Keratinocyte (primary cell): ENCODE measurements at regions not wholly inside any gene's neighbourhood (a gene's known extent, or its start where the extent isn't known, plus 50 kb on each side); places are given as distances from the start of the nearest gene placed in this dataset.

ENCODE experiments used
- DNase-seq: peaks from one replicate; pipeline ENCODE4 v3.0.0-alpha.2; 2011; ENCODE audit warnings: low read depth, missing footprints, low spot score
- FAIRE-seq: peaks from 2 replicates; lab custom pipeline; 2011; peaks lifted over from hg19 to GRCh38; lab: Jason Lieb, UNC
- H2AFZ ChIP-seq: 2 replicates; pipeline ENCODE4 v1.6.0; 2012; ENCODE audit warnings: low read length, control low read depth, inconsistent platforms; ENCODE audit not compliant: control insufficient read depth
- H3K27ac ChIP-seq: 2 replicates; pipeline ENCODE4 v1.5.1; 2011; ENCODE audit warnings: low read length; ENCODE audit not compliant: control insufficient read depth, insufficient read depth
- H3K27me3 ChIP-seq: 3 replicates; pipeline ENCODE4 v1.6.0; 2011; ENCODE audit warnings: low read length; ENCODE audit not compliant: control insufficient read depth, insufficient read depth; ENCODE audit errors: extremely low read depth
- H3K36me3 ChIP-seq, 2 experiments: 2 replicates in 1 of 2; 3 replicates in 1 of 2; pipeline ENCODE4 v1.5.1; 2011; ENCODE audit warnings: low read length in 2 of 2, mild to moderate bottlenecking in 1 of 2; ENCODE audit not compliant: control insufficient read depth in 2 of 2, insufficient read depth in 2 of 2; ENCODE audit errors: extremely low read depth in 1 of 2
- H3K4me1 ChIP-seq: 3 replicates; pipeline ENCODE4 v1.5.1; 2011; ENCODE audit warnings: low read length; ENCODE audit not compliant: control insufficient read depth, insufficient read depth; ENCODE audit errors: extremely low read depth
- H3K4me2 ChIP-seq: 3 replicates; pipeline ENCODE4 v1.6.0; 2011; ENCODE audit warnings: low read depth, low read length; ENCODE audit not compliant: control insufficient read depth, insufficient read depth; ENCODE audit errors: extremely low read depth
- H3K4me3 ChIP-seq, 3 experiments: fragments of 200-600 bp in 1 of 3; sonication (generic) in 1 of 3; 2 replicates in 2 of 3; 3 replicates in 1 of 3; pipeline ENCODE4 v1.5.1; 2011 to 2016; ENCODE audit warnings: low read length in 3 of 3, mild to moderate bottlenecking in 3 of 3, control low read depth in 2 of 3, inconsistent platforms in 1 of 3, low read depth in 1 of 3, mixed read lengths in 1 of 3, mixed run types in 1 of 3, moderate library complexity in 1 of 3; ENCODE audit not compliant: control insufficient read depth in 2 of 3, insufficient read depth in 2 of 3; ENCODE audit errors: extremely low read depth in 1 of 3
- H3K79me2 ChIP-seq: 2 replicates; pipeline ENCODE4 v1.6.0; 2012; ENCODE audit warnings: low read length; ENCODE audit not compliant: control insufficient read depth, insufficient read depth
- H3K9ac ChIP-seq: 3 replicates; pipeline ENCODE4 v1.6.0; 2011; ENCODE audit warnings: low read length; ENCODE audit not compliant: control insufficient read depth, insufficient read depth; ENCODE audit errors: extremely low read depth
- H3K9me1 ChIP-seq: 3 replicates; pipeline ENCODE4 v1.6.0; 2011; ENCODE audit warnings: low read length; ENCODE audit not compliant: control insufficient read depth, insufficient read depth; ENCODE audit errors: extremely low read depth
- H3K9me3 ChIP-seq: 2 replicates; pipeline ENCODE4 v1.5.1; 2012; ENCODE audit warnings: low read depth, low read length; ENCODE audit not compliant: control insufficient read depth
- H4K20me1 ChIP-seq: 3 replicates; pipeline ENCODE4 v1.6.0; 2011; ENCODE audit warnings: low read length; ENCODE audit not compliant: control insufficient read depth, insufficient read depth; ENCODE audit errors: extremely low read depth
- CTCF ChIP-seq, 3 experiments: IDR thresholded peaks in 1 of 3; conservative IDR thresholded peaks in 1 of 3; optimal IDR thresholded peaks in 1 of 3; 2 replicates in 2 of 3; 3 replicates in 1 of 3; pipeline versions ENCODE3 to v1.5.1; 2011; ENCODE audit warnings: low read length in 3 of 3, mild to moderate bottlenecking in 3 of 3, moderate library complexity in 2 of 3, control low read depth in 1 of 3, inconsistent platforms in 1 of 3; ENCODE audit not compliant: insufficient read depth in 2 of 3; ENCODE audit errors: extremely low read depth in 1 of 3
- EZH2 ChIP-seq: IDR thresholded peaks from one replicate; pipeline ENCODE4 v1.6.1; 2012; ENCODE audit warnings: inconsistent platforms, mild to moderate bottlenecking, low read length, moderate library complexity
- dilution Hi-C: fragments of 300-500 bp; cut with MboI; formaldehyde crosslinking; loops from one replicate; pipeline ENCODE4 v1.7.0; 2020; ENCODE audit warnings: low sequenced_read_pairs; ENCODE audit not compliant: extremely low pct_ligation_motif_present

DNA sequence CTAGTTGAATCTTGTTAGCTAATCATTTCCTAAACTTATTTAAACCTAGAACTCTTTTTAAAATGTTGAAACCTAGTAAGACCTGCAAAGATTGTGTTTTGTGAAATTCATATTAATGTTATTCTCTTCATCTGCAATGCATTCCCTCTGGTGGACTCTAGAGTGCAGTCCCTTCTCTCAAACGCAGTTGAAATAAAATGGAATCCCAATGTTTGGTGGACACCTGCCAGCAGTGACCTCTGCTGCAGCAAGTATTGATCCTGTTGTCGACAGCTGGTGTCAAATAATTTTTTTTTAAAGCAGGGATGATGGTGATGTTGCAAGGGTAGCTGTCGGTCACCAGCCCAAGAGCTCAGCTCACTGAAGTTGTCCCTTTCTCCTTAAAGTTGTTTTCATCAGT is 492.0 kb downstream of the ZIC3 start:
- no peak overlapping the region for H3K27ac ChIP-seq
- no peaks in the 10 kb centered on the region for H3K27me3 ChIP-seq
- H3K4me3 ChIP-seq, result no peak overlapping the region
- no peaks in the 10 kb centered on the region for H3K9me1 ChIP-seq
- no peaks in the 10 kb centered on the region for H3K4me1 ChIP-seq
- no peak for TF ChIP-seq EZH2
- no peak for TF ChIP-seq CTCF (optimal IDR thresholded peaks at IDR 0.05 in 1 of 3, IDR thresholded peaks at IDR 0.05 in 1 of 3, conservative IDR thresholded peaks at IDR 0.05 in 1 of 3; ENCODE audit: extremely low read depth in 1 of 3, insufficient read depth in 2 of 3, low read length in 3 of 3)
- H2AFZ ChIP-seq, result no peak overlapping the region
- DNase-seq (no peak), FAIRE-seq (no peak)
- no peak overlapping the region for H3K9ac ChIP-seq
- no peaks in the 10 kb centered on the region for H4K20me1 ChIP-seq
- H3K9me3 ChIP-seq, result no peaks in the 10 kb centered on the region
- H3K36me3 ChIP-seq, result no peaks in the 10 kb centered on the region
- dilution Hi-C loops, result no loop called here
- no peaks in the 10 kb centered on the region for H3K79me2 ChIP-seq
- H3K4me2 ChIP-seq, result no peak overlapping the region

DNA sequence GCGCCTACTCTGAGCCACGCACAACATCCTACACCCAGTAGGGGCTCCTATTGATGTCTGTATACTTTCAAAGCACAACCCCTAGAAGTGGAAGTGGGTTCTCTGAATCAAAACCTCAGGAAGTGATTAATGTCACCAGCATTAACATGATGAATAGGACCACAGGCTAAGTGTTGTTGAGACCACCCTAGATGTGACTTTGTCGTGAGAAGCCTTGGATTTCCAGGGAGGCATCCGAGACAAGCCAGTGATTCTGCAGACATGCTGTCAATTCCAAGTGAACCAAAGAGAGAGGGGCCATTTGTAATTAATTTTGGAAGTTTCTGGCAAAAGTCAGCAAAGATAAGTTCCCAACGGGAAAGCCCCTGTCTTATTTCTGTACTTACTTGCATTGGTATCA is 493.0 kb downstream of the ZIC3 start:
- H3K4me3 ChIP-seq, result no peak overlapping the region
- no peaks in the 10 kb centered on the region for H3K79me2 ChIP-seq
- H3K9ac ChIP-seq, result no peak overlapping the region
- no peaks in the 10 kb centered on the region for H3K4me1 ChIP-seq
- DNase-seq (no peak), FAIRE-seq (no peak)
- H3K9me1 ChIP-seq, result no peaks in the 10 kb centered on the region
- H3K27me3 ChIP-seq, result no peaks in the 10 kb centered on the region
- H4K20me1 ChIP-seq, result no peaks in the 10 kb centered on the region
- H3K4me2 ChIP-seq, result no peak overlapping the region
- no peak overlapping the region for H2AFZ ChIP-seq
- H3K27ac ChIP-seq, result no peak overlapping the region
- dilution Hi-C loops, result no loop called here
- no peaks in the 10 kb centered on the region for H3K9me3 ChIP-seq
- H3K36me3 ChIP-seq, result no peaks in the 10 kb centered on the region
- TF ChIP-seq CTCF (optimal IDR thresholded peaks at IDR 0.05 in 1 of 3, IDR thresholded peaks at IDR 0.05 in 1 of 3, conservative IDR thresholded peaks at IDR 0.05 in 1 of 3; ENCODE audit: extremely low read depth in 1 of 3, insufficient read depth in 2 of 3, low read length in 3 of 3) (no peak), EZH2 (no peak)
